NCI-H446 treated with DMSO at 0.1 percent for 48 hours (cell line): ENCODE measurements at regions not wholly inside any gene's neighbourhood (a gene's known extent, or its start where the extent isn't known, plus 50 kb on each side); places are given as distances from the start of the nearest gene placed in this dataset.

Experiments used
- DNase-seq: peaks from one replicate; lab custom pipeline; 2025; lab: John Stamatoyannopoulos, UW

- no peak for DNase-seq
These were observed 195.7 kb upstream of the POT1 start for GRCh38 chr7:125125315-125125714.

- DNase-seq, result peak; percentile 16
These were observed 192.5 kb upstream of the POT1 start for GRCh38 chr7:125122173-125122572.

- DNase-seq, result no peak
These were observed 190.0 kb upstream of the POT1 start for GRCh38 chr7:125119559-125120115.

GRCh38 chr7:125118444-125118843 is 188.8 kb upstream of the POT1 start:
- no peak for DNase-seq

GRCh38 chr7:125112850-125113249 is 183.2 kb upstream of the POT1 start:
- no peak for DNase-seq

GRCh38 chr7:125099519-125099918 is 169.9 kb upstream of the POT1 start:
- no peak for DNase-seq

GRCh38 chr7:125098377-125098970 is 168.8 kb upstream of the POT1 start:
- no peak for DNase-seq

GRCh38 chr7:125090596-125090995 is 161.0 kb upstream of the POT1 start:
- no peak for DNase-seq

- no peak for DNase-seq
These were observed 159.5 kb upstream of the POT1 start for GRCh38 chr7:125089171-125089570.

- DNase-seq, result no peak
These were observed 158.9 kb upstream of the POT1 start for GRCh38 chr7:125088555-125088954.

- DNase-seq, result no peak
These were observed 155.5 kb upstream of the POT1 start for GRCh38 chr7:125085084-125085483.

GRCh38 chr7:125084196-125084595 is 154.6 kb upstream of the POT1 start:
- no peak for DNase-seq

GRCh38 chr7:125074141-125074540 is 144.5 kb upstream of the POT1 start:
- DNase-seq, result peak; percentile 16

GRCh38 chr7:125065546-125065945 is 135.9 kb upstream of the POT1 start:
- DNase-seq, result no peak

- DNase-seq, result no peak
These were observed 135.4 kb upstream of the POT1 start for GRCh38 chr7:125065001-125065400.

GRCh38 chr7:125061776-125062397 is 132.3 kb upstream of the POT1 start:
- DNase-seq, result peak; percentile 55

- peak; percentile 22 for DNase-seq
These were observed 131.6 kb upstream of the POT1 start for GRCh38 chr7:125061083-125061745.

GRCh38 chr7:125059861-125060456 is 130.3 kb upstream of the POT1 start:
- DNase-seq, result peak; percentile 59

GRCh38 chr7:125057963-125058362 is 128.3 kb upstream of the POT1 start:
- no peak for DNase-seq

- no peak for DNase-seq
These were observed 125.8 kb upstream of the POT1 start for GRCh38 chr7:125055376-125055775.

GRCh38 chr7:125046767-125047166 is 117.1 kb upstream of the POT1 start:
- no peak for DNase-seq

GRCh38 chr7:125033506-125033905 is 103.9 kb upstream of the POT1 start:
- no peak for DNase-seq

GRCh38 chr7:125032943-125033342 is 103.3 kb upstream of the POT1 start:
- no peak for DNase-seq
